Parathyroid adenoma (tissue), 2 donors: ENCODE measurements at regions not wholly inside any gene's neighbourhood (a gene's known extent, or its start where the extent isn't known, plus 50 kb on each side); places are given as distances from the start of the nearest gene placed in this dataset.

Experiments used
- H2AFZ ChIP-seq: fragments of 300-600 bp; sonication (generic); one replicate; pipeline ENCODE4 v1.7.0; 2017; ENCODE audit warnings: antibody characterized with exemption, mild to moderate bottlenecking
- H3K27ac ChIP-seq: fragments of 300-600 bp; sonication (generic); one replicate; pipeline ENCODE4 v1.7.0; 2017
- H3K27me3 ChIP-seq: fragments of 300-600 bp; sonication (generic); one replicate; pipeline ENCODE4 v1.7.0; 2017; ENCODE audit warnings: low read length; ENCODE audit not compliant: control insufficient read depth, insufficient read depth
- H3K36me3 ChIP-seq: fragments of 300-600 bp; sonication (generic); one replicate; pipeline ENCODE4 v1.7.0; 2017; ENCODE audit warnings: low read length; ENCODE audit not compliant: control insufficient read depth, insufficient read depth
- H3K4me1 ChIP-seq: fragments of 300-600 bp; sonication (generic); one replicate; pipeline ENCODE4 v1.7.0; 2017; ENCODE audit warnings: control low read depth
- H3K4me2 ChIP-seq: fragments of 300-600 bp; sonication (generic); one replicate; pipeline ENCODE4 v1.7.0; 2017; ENCODE audit warnings: low read length
- H3K4me3 ChIP-seq: fragments of 300-600 bp; sonication (generic); one replicate; pipeline ENCODE4 v1.7.0; 2017; ENCODE audit warnings: low read depth, low read length
- H3K79me2 ChIP-seq: fragments of 300-600 bp; sonication (generic); one replicate; pipeline ENCODE4 v1.7.0; 2017; ENCODE audit warnings: control low read depth
- H3K9ac ChIP-seq: fragments of 300-600 bp; sonication (generic); one replicate; pipeline ENCODE4 v1.7.0; 2017; ENCODE audit warnings: mild to moderate bottlenecking
- H3K9me3 ChIP-seq: fragments of 300-600 bp; sonication (generic); one replicate; pipeline ENCODE4 v1.7.0; 2017; ENCODE audit warnings: low read length; ENCODE audit not compliant: control insufficient read depth
- CTCF ChIP-seq: fragments of 300-600 bp; sonication (generic); IDR thresholded peaks from one replicate; pipeline ENCODE4 v1.7.0; 2017; ENCODE audit warnings: antibody characterized with exemption, mild to moderate bottlenecking
- donor health status: primary hyperparathyroidism.

GRCh38 chr16:76819226-76819916 is 371.6 kb upstream of the MON1B start:
- no peaks in the 10 kb centered on the region for H3K79me2 ChIP-seq
- H3K27me3 ChIP-seq, result no peaks in the 10 kb centered on the region
- H2AFZ ChIP-seq, result no peak overlapping the region
- no peak overlapping the region for H3K4me3 ChIP-seq
- no peaks in the 10 kb centered on the region for H3K9me3 ChIP-seq
- no peak overlapping the region for H3K27ac ChIP-seq
- no peak overlapping the region for H3K9ac ChIP-seq
- H3K4me1 ChIP-seq, result no peaks in the 10 kb centered on the region
- no peaks in the 10 kb centered on the region for H3K36me3 ChIP-seq
- no peak overlapping the region for H3K4me2 ChIP-seq
- TF ChIP-seq CTCF, result no peak

GRCh38 chr16:76824221-76824620 is 366.8 kb upstream of the MON1B start:
- no peak overlapping the region for H3K4me3 ChIP-seq
- H3K36me3 ChIP-seq, result no peaks in the 10 kb centered on the region
- no peak overlapping the region for H3K9ac ChIP-seq
- H2AFZ ChIP-seq, result no peak overlapping the region
- H3K9me3 ChIP-seq, result no peaks in the 10 kb centered on the region
- no peak overlapping the region for H3K27ac ChIP-seq
- H3K27me3 ChIP-seq, result no peaks in the 10 kb centered on the region
- TF ChIP-seq CTCF, result no peak
- H3K4me2 ChIP-seq, result no peak overlapping the region
- H3K79me2 ChIP-seq, result no peaks in the 10 kb centered on the region
- H3K4me1 ChIP-seq, result no peaks in the 10 kb centered on the region

- Histone ChIP-seq H3K4me1 (no peaks in the 10 kb centered on the region), H3K9me3 (no peaks in the 10 kb centered on the region), H3K4me3 (no peak overlapping the region), H3K4me2 (no peak overlapping the region), H3K79me2 (no peaks in the 10 kb centered on the region), H3K36me3 (no peaks in the 10 kb centered on the region), H3K27me3 (no peaks in the 10 kb centered on the region), H3K27ac (no peak overlapping the region), H3K9ac (no peak overlapping the region), H2AFZ (no peak overlapping the region)
- no peak for TF ChIP-seq CTCF
These were observed 366.2 kb upstream of the MON1B start for GRCh38 chr16:76824791-76825190.

GRCh38 chr16:76835339-76835738 is 355.7 kb upstream of the MON1B start:
- no peak overlapping the region for H3K9ac ChIP-seq
- no peaks in the 10 kb centered on the region for H3K27me3 ChIP-seq
- H3K9me3 ChIP-seq, result no peaks in the 10 kb centered on the region
- H2AFZ ChIP-seq, result no peak overlapping the region
- H3K4me2 ChIP-seq, result no peak overlapping the region
- no peaks in the 10 kb centered on the region for H3K4me1 ChIP-seq
- H3K27ac ChIP-seq, result no peak overlapping the region
- no peaks in the 10 kb centered on the region for H3K79me2 ChIP-seq
- H3K36me3 ChIP-seq, result no peaks in the 10 kb centered on the region
- no peak for TF ChIP-seq CTCF
- H3K4me3 ChIP-seq, result no peak overlapping the region

GRCh38 chr16:76835779-76836300 is 355.1 kb upstream of the MON1B start:
- Histone ChIP-seq H2AFZ (no peak overlapping the region), H3K27ac (no peak overlapping the region)

More at GRCh38 chr16:76835779-76836300, 355.1 kb upstream of the MON1B start:
- TF ChIP-seq CTCF, result no peak
- no peaks in the 10 kb centered on the region for H3K79me2 ChIP-seq
- no peak overlapping the region for H3K4me2 ChIP-seq
- no peak overlapping the region for H3K9ac ChIP-seq
- no peaks in the 10 kb centered on the region for H3K9me3 ChIP-seq
- H3K4me3 ChIP-seq, result no peak overlapping the region
- H3K27me3 ChIP-seq, result no peaks in the 10 kb centered on the region
- no peaks in the 10 kb centered on the region for H3K36me3 ChIP-seq
- H3K4me1 ChIP-seq, result no peaks in the 10 kb centered on the region
